ENCODE measurements at regions not wholly inside any gene's neighbourhood (a gene's known extent, or its start where the extent isn't known, plus 50 kb on each side); places are given as distances from the start of the nearest gene placed in this dataset.

DNA sequence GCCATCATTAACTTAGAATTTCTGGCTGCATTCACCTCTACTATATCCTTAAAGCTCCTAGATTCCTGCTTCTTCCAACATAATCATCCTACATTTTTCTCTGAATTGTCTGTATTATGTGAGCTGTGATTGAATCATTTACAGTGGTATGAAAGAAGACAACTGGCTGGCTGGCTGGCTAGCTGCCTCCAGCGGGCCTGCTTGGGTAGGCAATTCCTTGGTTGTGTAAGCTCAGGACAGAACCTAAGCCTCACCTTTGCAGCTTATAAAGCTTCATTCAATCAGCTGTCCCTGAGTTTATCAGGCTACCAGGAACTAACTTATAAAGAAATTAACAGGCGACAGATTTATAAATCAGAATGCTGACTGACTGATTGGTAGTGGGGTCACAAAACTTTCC lies 162.7 kb upstream of the NR3C1 start:
- TF ChIP-seq, protein P1, sequence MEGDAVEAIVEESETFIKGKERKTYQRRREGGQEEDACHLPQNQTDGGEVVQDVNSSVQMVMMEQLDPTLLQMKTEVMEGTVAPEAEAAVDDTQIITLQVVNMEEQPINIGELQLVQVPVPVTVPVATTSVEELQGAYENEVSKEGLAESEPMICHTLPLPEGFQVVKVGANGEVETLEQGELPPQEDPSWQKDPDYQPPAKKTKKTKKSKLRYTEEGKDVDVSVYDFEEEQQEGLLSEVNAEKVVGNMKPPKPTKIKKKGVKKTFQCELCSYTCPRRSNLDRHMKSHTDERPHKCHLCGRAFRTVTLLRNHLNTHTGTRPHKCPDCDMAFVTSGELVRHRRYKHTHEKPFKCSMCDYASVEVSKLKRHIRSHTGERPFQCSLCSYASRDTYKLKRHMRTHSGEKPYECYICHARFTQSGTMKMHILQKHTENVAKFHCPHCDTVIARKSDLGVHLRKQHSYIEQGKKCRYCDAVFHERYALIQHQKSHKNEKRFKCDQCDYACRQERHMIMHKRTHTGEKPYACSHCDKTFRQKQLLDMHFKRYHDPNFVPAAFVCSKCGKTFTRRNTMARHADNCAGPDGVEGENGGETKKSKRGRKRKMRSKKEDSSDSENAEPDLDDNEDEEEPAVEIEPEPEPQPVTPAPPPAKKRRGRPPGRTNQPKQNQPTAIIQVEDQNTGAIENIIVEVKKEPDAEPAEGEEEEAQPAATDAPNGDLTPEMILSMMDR (IDR thresholded peaks at IDR 0.05), result no peak
- no peak for TF ChIP-seq POLR2A (IDR thresholded peaks at IDR 0.05)

Data from uterus (tissue), 2 donors.